K562 (cell line): ENCODE measurements at regions not wholly inside any gene's neighbourhood (a gene's known extent, or its start where the extent isn't known, plus 50 kb on each side); places are given as distances from the start of the nearest gene placed in this dataset.

Source experiments
- ATAC-seq: fragments of 200-7000 bp; cut with Tn5 transposase; 3 replicates; pipeline ENCODE4 v1.9.1; 2020; ENCODE audit warnings: moderate library complexity
- BruUV-seq: library from RNA; stranded (reverse); fragments of 400-500 nt; replicated peaks from 2 replicates; lab custom pipeline; 2021; lab: Mats Ljungman, UMichigan
- CTCF ChIA-PET: fragments of 300-600 bp; formaldehyde crosslinking; extraction: SDS; loops from one replicate; lab custom pipeline; 2021; ENCODE audit warnings: low intra/inter-chr PET ratio; lab: Yijun Ruan, JAX
- POLR2A ChIA-PET: fragments of 300-600, 350-650 bp; sonication (Branson Sonifier 250); formaldehyde crosslinking; extraction: SDS; loops from one replicate; lab custom pipeline; 2021; ENCODE audit warnings: antibody characterized with exemption, inconsistent platforms; lab: Yijun Ruan, JAX
- DNase-seq, 4 experiments: peaks; one replicate each; pipeline versions ENCODE4 v3.0.0 to v3.0.0-alpha.2; 2011 to 2018; ENCODE audit warnings: low spot score in 3 of 4, mixed read lengths in 3 of 4; ENCODE audit errors: extremely low read depth in 1 of 4
- FAIRE-seq: peaks from 2 replicates; lab custom pipeline; 2011; peaks lifted over from hg19 to GRCh38; lab: Jason Lieb, UNC
- H2AFZ ChIP-seq: 2 replicates; pipeline ENCODE4 v1.6.0; 2011; ENCODE audit warnings: low read depth, low read length, control low read depth, inconsistent platforms
- H3K27ac ChIP-seq: fragments of 200-600 bp; 3 replicates; pipeline ENCODE4 v1.8.0; 2011; ENCODE audit warnings: low read depth, mild to moderate bottlenecking, control low read depth, inconsistent platforms, low read length, moderate library complexity, mixed read lengths; ENCODE audit errors: extremely low read depth
- H3K27me3 ChIP-seq, 2 experiments: fragments of 300-600 bp in 1 of 2; 2 replicates in 1 of 2; 3 replicates in 1 of 2; pipeline versions ENCODE4 v1.6.0 to v1.8.0; 2011; ENCODE audit warnings: inconsistent platforms in 2 of 2, low read length in 2 of 2, mild to moderate bottlenecking in 1 of 2, mixed read lengths in 1 of 2, moderate library complexity in 1 of 2; ENCODE audit not compliant: control insufficient read depth in 2 of 2, insufficient read depth in 2 of 2
- H3K36me3 ChIP-seq: fragments of 300-600 bp; 3 replicates; pipeline ENCODE4 v1.8.0; 2011; ENCODE audit warnings: mild to moderate bottlenecking, low read length, inconsistent platforms; ENCODE audit not compliant: control insufficient read depth, insufficient read depth
- H3K4me1 ChIP-seq, 2 experiments: fragments of 200-600 bp in 1 of 2; replicated peaks in 1 of 2; 2 replicates in 1 of 2; 3 replicates in 1 of 2; pipeline versions ENCODE4 v1.5.1 to v1.8.0; 2011; ENCODE audit warnings: inconsistent platforms in 2 of 2, low read length in 2 of 2, mild to moderate bottlenecking in 1 of 2, mixed read lengths in 1 of 2, moderate library complexity in 1 of 2; ENCODE audit not compliant: control insufficient read depth in 2 of 2, insufficient read depth in 2 of 2
- H3K4me2 ChIP-seq: 2 replicates; pipeline ENCODE4 v1.6.1; 2011; ENCODE audit warnings: low read length, control low read depth, inconsistent platforms, mixed read lengths; ENCODE audit not compliant: insufficient read depth
- H3K4me3 ChIP-seq: fragments of 200-600 bp; sonication (generic), shearing (Covaris generic); 2 replicates; pipeline ENCODE4 v1.5.1; 2016; ENCODE audit warnings: control low read depth, inconsistent platforms
- H3K79me2 ChIP-seq: fragments of 200-600 bp; 3 replicates; pipeline ENCODE4 v1.8.0; 2011; ENCODE audit warnings: low read length, inconsistent platforms; ENCODE audit not compliant: control insufficient read depth, insufficient read depth
- H3K9ac ChIP-seq, 2 experiments: 2 replicates each; pipeline versions ENCODE4 v1.6.0 to v1.6.1; 2011; ENCODE audit warnings: low read depth in 2 of 2, low read length in 2 of 2, control low read depth in 1 of 2, inconsistent platforms in 1 of 2, mild to moderate bottlenecking in 1 of 2, mixed read lengths in 1 of 2; ENCODE audit not compliant: insufficient read depth in 1 of 2
- H3K9me1 ChIP-seq: one replicate; pipeline ENCODE4 v1.6.0; 2011; ENCODE audit warnings: inconsistent platforms, mild to moderate bottlenecking, low read length, moderate library complexity; ENCODE audit not compliant: control insufficient read depth, insufficient read depth
- H3K9me3 ChIP-seq: replicated peaks from 2 replicates; pipeline ENCODE4 v1.5.1; 2011; ENCODE audit warnings: low read depth, low read length, inconsistent platforms; ENCODE audit not compliant: control insufficient read depth, insufficient read depth
- H4K20me1 ChIP-seq: replicated peaks from 2 replicates; pipeline ENCODE4 v1.6.1; 2011; ENCODE audit warnings: low read length, inconsistent platforms, mixed read lengths; ENCODE audit not compliant: control insufficient read depth, insufficient read depth
- CLOCK ChIP-seq: fragments of 250-450 bp; sonication (Bioruptor Pico); IDR thresholded peaks from 2 replicates; pipeline ENCODE4 v1.4.0; 2020; ENCODE audit warnings: mild to moderate bottlenecking, moderate library complexity, borderline replicate concordance
- E2F5 ChIP-seq: sonication (generic); formaldehyde crosslinking; IDR thresholded peaks from 2 replicates; pipeline ENCODE4 v1.8.0; 2022; ENCODE audit warnings: mild to moderate bottlenecking, missing genetic modification reagents
- GATA2 ChIP-seq: sonication (generic); formaldehyde crosslinking; IDR thresholded peaks from 2 replicates; pipeline ENCODE4 v1.4.0; 2020; ENCODE audit warnings: mild to moderate bottlenecking, missing genetic modification reagents
- MNT ChIP-seq, 2 experiments: fragments of 450-650 bp; conservative IDR thresholded peaks; 2 replicates each; pipeline ENCODE4 v1.6.1; 2017; ENCODE audit warnings: mild to moderate bottlenecking in 2 of 2, moderate library complexity in 2 of 2
- SOX6 ChIP-seq: fragments of 450-650 bp; IDR thresholded peaks from 2 replicates; pipeline ENCODE4 v1.6.1; 2014; ENCODE audit warnings: mild to moderate bottlenecking
- SP2 ChIP-seq: IDR thresholded peaks from 2 replicates; pipeline ENCODE4 v1.6.1; 2011; ENCODE audit warnings: mild to moderate bottlenecking, low read depth, low read length, moderate library complexity; ENCODE audit not compliant: poor library complexity, severe bottlenecking; ENCODE audit errors: extremely low read depth
- XRCC4 ChIP-seq: IDR thresholded peaks from one replicate; pipeline ENCODE4 v1.6.1; 2011; ENCODE audit not compliant: insufficient read depth, insufficient read length; ENCODE audit errors: extremely low read depth
- ZNF277 ChIP-seq: fragments of 250-450 bp; sonication (Bioruptor Pico); IDR thresholded peaks from 2 replicates; pipeline ENCODE4 v1.8.0; 2022; ENCODE audit warnings: inconsistent platforms, mild to moderate bottlenecking, moderate library complexity, borderline replicate concordance
- ZNF75A ChIP-seq: fragments of 450-650 bp; formaldehyde crosslinking; IDR thresholded peaks from 2 replicates; pipeline ENCODE4 v1.4.0; 2020; ENCODE audit warnings: mild to moderate bottlenecking
- WGBS: fragments of 100-300 bp; shearing (Covaris generic); methylation state at CpG from one replicate; pipeline ENCODE4 v1.1.6; 2016; ENCODE audit warnings: low coverage, mixed read lengths; ENCODE audit not compliant: insufficient coverage; ENCODE audit errors: missing lambda C conversion rate; 5-methylcytosine and 5-hydroxymethylcytosine counted together
- in situ Hi-C: fragments of 300-500 bp; cut with MboI; formaldehyde crosslinking; loops from 4 replicates; pipeline ENCODE4 v1.15.0; 2018; ENCODE audit warnings: inconsistent platforms, mixed read lengths
- intact Hi-C: fragments of 100-400 bp; cut with micrococcal nuclease; formaldehyde crosslinking; loops from 2 replicates; pipeline ENCODE4 v1.14.2; 2022
- TF ChIP-seq, protein P1 (sequence below): fragments of 450-650 bp; IDR thresholded peaks from 2 replicates; pipeline ENCODE4 v1.7.0; 2016; ENCODE audit warnings: borderline replicate concordance
- TF ChIP-seq, protein P2 (sequence below): fragments of 250-450 bp; sonication (Bioruptor Pico); IDR thresholded peaks from 2 replicates; pipeline ENCODE4 v1.6.1; 2021; ENCODE audit warnings: mild to moderate bottlenecking

- TF ChIP-seq, protein P1, sequence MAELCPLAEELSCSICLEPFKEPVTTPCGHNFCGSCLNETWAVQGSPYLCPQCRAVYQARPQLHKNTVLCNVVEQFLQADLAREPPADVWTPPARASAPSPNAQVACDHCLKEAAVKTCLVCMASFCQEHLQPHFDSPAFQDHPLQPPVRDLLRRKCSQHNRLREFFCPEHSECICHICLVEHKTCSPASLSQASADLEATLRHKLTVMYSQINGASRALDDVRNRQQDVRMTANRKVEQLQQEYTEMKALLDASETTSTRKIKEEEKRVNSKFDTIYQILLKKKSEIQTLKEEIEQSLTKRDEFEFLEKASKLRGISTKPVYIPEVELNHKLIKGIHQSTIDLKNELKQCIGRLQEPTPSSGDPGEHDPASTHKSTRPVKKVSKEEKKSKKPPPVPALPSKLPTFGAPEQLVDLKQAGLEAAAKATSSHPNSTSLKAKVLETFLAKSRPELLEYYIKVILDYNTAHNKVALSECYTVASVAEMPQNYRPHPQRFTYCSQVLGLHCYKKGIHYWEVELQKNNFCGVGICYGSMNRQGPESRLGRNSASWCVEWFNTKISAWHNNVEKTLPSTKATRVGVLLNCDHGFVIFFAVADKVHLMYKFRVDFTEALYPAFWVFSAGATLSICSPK = no peak
- TF ChIP-seq, protein P2, sequence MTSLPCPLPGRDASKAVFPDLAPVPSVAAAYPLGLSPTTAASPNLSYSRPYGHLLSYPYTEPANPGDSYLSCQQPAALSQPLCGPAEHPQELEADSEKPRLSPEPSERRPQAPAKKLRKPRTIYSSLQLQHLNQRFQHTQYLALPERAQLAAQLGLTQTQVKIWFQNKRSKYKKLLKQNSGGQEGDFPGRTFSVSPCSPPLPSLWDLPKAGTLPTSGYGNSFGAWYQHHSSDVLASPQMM (CRISPR knock-in tag) = no peak
- TF ChIP-seq SOX6 (no peak), ZNF75A (no peak), MNT (conservative IDR thresholded peaks at IDR 0.05) (no peak), E2F5 (CRISPR knock-in tag) (no peak)
These were observed 712.9 kb downstream of the UTRN start (continued) for GRCh38 chr6:144997996-144998395.

DNA sequence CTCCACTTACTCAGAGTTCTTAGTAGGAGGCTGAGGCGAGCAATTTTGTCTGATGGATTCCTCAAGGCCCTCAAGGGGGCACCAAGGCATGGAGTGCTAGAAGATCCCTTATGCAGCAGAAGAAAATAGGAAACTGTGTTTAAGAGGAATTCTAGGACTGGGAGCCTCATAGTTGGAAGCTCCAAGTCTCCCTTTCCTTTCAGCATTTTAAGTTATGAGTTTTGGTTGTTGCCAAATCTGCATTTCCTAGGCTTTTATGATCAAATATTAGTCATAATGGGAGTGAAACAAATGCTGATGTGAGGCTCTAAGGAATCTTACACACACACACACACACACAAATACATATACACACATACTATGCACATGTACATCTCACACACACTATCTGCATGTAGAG lies 714.0 kb downstream of the UTRN start:
- no peak overlapping the region for H3K9ac ChIP-seq
- BruUV-seq = no TSS peak
- H3K27ac ChIP-seq = no peak overlapping the region
- CTCF ChIA-PET = no interaction called here
- no peaks in the 10 kb centered on the region for H3K9me1 ChIP-seq
- H4K20me1 ChIP-seq = no peaks in the 10 kb centered on the region
- in situ Hi-C loops = no loop called here
- ATAC-seq (no peak), DNase-seq (no peak), FAIRE-seq (no peak)
- intact Hi-C loops = no loop called here
- 0% methylated on average over 1 of the region's 1 CpG for WGBS
- H3K27me3 ChIP-seq = no peaks in the 10 kb centered on the region
- POLR2A ChIA-PET = no interaction called here
- no peak overlapping the region for H3K4me3 ChIP-seq
- no peaks in the 10 kb centered on the region for H3K36me3 ChIP-seq
- no peaks in the 10 kb centered on the region for H3K4me1 ChIP-seq
- no peak overlapping the region for H3K4me2 ChIP-seq
- H3K79me2 ChIP-seq = no peaks in the 10 kb centered on the region
- no peaks in the 10 kb centered on the region for H3K9me3 ChIP-seq
- H2AFZ ChIP-seq = no peak overlapping the region
- TF ChIP-seq XRCC4 (no peak), ZNF277 (no peak), GATA2 (CRISPR knock-in tag) (no peak), SP2 (no peak), CLOCK (CRISPR knock-in tag) (no peak)
